GM19452 (cell line): ENCODE measurements at regions not wholly inside any gene's neighbourhood (a gene's known extent, or its start where the extent isn't known, plus 50 kb on each side); places are given as distances from the start of the nearest gene placed in this dataset.
"Not testable (repeated sequence)": the region's sequence is repeated elsewhere in the genome, so short reads cannot be mapped to it uniquely, and the experiment has no call there.

Experiments
- ATAC-seq: cut with Tn5 transposase; IDR thresholded peaks from one replicate; pipeline ENCODE4 v1.9.1; 2021; ENCODE audit not compliant: unreplicated experiment

DNA sequence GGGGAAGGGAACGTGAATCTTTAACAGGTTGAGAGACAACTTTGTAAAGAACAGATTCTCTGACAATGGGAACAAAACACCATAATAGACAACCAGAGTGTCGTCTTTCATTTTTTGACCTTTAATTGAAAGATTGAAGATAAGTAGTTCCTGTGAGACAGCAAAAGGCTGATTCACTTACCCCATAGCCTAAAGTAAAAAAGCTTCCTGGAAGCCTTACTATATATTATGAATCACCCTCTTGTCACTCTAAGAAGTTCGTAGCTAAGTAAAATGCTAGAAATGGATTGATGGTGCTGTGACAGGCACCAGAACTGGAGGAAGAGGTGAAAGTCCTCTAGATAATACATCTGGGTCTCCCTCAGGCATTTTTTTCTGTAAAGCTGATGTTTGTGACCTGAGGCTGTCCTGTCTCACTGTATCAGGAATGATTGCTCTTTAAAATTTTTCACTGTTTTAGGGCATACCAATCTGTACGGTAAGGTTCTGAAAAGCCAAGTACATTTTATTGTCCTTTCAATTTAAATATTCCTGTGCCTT, 824.6 kb upstream of the SEMA6D start:
- ATAC-seq, result no peak

- ATAC-seq, result no peak
Measured at GRCh38 chr15:46894644-46895043, 822.7 kb upstream of the SEMA6D start.

- no peak for ATAC-seq
Measured at GRCh38 chr15:46897266-46897665, 820.0 kb upstream of the SEMA6D start.

DNA sequence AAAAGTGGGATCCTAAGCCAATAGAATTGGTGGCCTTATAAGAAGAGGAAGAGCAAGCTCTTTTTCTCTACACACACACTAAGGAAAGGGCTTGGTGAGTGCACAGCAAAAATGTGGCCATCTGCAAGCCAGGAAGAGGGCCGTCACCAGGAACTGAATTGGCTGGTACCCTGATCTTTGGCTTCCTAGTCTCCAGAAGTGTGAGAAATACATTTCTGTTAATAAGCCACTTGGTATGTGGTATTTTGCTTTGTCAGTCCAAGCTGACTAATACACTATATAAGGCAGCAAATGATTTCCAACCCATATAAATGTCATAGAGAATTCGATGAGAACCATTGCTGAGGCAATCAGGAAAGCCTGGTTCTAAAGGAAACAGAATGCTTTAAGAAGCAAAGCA, 816.3 kb upstream of the SEMA6D start:
- no peak for ATAC-seq

DNA sequence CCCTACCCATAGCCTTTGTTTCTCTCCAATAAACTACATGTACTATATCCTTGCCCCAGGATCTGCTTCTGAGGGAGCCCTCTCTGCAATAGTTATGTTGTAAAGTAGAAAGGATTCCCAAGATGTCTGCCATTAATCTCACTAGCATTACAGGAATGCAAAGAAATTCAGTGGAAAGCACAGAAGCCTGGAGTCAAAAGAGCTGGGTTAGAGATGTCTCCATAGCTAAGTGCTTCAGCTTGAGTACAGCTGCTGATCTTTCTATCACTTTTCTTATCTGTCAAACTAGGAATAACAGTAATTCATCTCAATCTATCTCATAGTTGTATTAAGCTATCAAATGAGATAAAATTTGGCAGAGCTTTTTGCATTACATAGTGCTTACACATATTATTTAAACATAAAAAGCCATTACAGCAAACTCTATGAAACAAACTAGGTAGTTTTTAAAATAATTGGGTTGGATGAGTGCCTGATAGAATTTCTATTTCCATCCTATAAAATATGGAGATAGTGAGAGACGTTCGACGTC, 799.5 kb upstream of the SEMA6D start:
- ATAC-seq, result no peak

DNA sequence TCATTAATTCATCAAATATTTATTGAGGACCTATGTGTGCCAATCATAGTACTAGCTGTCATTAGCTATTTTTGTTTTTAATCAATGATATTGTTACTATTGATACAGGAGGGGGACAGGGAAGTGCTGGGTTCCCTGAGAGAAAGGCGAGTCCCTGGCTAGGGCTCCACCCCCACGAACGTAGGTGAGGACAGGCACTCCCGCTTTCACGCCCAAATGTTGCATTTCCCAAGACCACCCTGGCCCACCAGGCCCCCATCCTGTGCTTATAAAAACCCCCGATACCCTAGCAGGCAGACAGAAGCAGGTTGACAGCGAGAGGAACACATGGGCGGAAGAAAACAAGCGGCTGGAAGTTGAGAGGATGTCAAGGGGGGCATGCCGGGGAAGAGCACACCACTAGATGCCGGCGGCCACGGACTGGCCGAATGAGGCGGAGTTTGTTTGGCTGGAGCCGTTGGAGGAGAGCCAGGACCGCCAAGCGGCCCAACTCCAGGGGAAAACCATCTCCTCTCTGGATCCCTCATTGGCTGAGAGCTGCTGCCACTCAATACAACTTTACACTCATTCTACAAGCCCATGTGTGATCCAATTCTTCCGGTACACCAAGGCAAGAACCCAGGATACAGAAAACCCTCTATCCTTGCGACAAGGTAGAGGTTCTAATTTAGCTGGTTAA, 798.7 kb upstream of the SEMA6D start:
- no peak for ATAC-seq

DNA sequence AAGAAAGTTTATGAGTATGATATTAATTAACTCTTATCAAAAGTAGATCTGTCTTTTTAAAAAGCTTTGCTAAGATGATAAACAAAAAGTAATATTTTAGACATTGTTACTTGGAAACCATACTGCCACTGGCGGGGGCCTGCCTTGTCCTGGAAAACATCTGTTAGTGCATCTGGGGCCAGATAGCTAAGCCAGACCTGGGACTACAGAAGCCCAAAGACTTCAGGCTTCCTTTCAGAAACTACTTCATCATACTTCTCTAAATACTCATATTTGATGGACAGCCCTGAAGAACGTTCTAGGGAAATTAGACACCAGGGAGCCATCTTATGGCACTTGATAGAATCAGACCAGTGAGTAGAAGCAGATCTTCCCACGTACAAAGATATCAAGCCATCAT, 795.4 kb upstream of the SEMA6D start:
- no peak for ATAC-seq

DNA sequence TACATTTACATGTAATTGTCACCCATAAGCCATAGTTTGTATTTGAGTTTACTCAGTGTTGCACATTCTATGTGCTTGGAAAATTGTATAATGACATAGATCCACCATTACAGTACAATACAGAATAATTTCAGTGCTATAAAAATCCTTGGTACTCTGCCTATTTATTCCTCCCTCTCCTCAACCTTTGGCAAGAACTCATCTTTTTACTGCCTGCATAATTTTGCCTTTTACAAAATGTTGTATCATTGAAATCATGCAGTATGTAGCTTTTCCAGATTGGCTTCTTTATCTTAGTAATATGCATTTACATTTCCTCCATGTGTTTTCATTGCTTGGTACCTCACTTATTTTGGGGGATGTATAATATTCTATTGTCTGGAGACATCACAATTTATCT, 786.9 kb upstream of the SEMA6D start:
- ATAC-seq, result no peak

GRCh38 chr15:46933332-46933731, 784.0 kb upstream of the SEMA6D start:
- ATAC-seq, result no peak

DNA sequence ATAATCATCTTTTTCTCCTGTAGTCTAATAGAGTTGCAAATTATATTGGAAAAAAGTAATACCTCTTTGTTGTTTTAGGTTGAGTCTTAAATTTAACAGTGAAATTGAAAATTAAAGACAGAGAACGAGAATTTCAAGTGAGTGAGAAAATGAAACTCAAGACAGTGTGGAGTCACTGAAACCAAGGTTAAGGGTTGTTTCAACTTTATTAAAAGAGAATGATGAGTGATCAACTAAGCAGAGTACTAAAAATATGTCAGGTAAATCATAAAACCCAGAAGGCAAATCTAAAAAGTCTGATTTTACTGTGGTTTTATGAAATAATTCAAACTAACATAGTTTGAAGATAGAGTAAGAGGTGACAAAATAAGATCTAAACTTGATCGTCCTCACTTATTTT, 782.5 kb upstream of the SEMA6D start:
- ATAC-seq, result no peak

- no peak for ATAC-seq
Measured at GRCh38 chr15:46938169-46938568, 779.1 kb upstream of the SEMA6D start.

DNA sequence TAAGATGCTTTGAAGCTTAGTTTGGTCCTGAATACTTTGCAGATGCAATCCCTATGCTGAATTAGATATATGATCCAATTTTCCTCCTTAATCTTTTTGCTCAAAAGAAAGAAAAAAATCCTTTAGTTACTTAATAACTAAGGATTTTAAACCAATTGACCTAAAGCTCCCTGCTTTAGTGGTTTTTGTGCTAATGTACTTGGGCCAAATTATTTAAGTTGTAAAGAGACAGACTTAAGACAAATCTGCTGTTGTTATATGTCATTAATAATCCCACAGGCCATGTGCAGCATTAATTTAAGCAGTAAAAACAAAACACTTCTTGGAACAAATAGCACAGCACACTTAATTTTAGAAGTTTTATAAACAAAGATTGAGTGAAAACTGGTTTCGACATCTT, 776.1 kb upstream of the SEMA6D start:
- ATAC-seq, result no peak

GRCh38 chr15:46946953-46947352, 770.4 kb upstream of the SEMA6D start:
- no peak for ATAC-seq

GRCh38 chr15:46955576-46955975, 761.7 kb upstream of the SEMA6D start:
- ATAC-seq, result no peak

- ATAC-seq, result no peak
Measured at GRCh38 chr15:46956456-46956855, 760.8 kb upstream of the SEMA6D start.

DNA sequence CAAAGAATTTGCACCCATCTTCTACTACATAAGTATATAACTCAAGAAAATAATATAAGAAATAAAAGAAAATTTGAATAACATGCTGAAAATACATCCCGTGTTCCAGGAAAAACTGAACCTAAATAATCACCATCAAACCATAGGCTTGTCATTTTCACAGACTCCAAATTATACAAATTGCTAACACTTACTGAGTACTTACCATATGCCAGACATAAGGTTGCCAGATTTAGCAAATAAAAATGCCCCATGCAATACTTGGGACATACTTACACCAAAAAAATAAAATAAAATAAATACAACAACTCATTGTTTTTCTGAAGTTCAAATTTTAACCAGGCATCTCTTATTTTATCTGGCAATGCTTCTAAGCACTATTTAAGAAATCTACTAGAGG, 760.4 kb upstream of the SEMA6D start:
- no peak for ATAC-seq

DNA sequence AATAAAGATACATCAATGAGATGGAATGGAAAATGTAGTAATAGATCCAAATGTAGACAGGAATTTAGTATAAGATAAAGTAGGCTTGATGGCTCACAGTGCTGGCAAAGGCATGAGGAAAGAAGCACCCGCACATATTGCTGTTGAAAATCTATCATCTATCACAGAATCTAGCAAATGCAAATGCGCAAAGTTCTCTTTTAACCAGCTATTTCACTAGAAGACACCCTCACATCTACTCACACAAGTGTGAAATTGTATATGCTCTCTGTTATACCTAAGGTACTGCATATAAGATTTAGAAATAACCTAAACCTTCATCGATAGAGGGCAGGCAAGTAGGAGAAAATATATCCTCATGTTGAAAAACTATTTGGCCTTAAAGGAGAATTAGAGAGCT, 756.7 kb upstream of the SEMA6D start:
- no peak for ATAC-seq

- no peak for ATAC-seq
Measured at GRCh38 chr15:46961795-46962194, 755.5 kb upstream of the SEMA6D start.

- not testable (repeated sequence) for ATAC-seq
Measured at GRCh38 chr15:46988055-46988454, 729.2 kb upstream of the SEMA6D start.

DNA sequence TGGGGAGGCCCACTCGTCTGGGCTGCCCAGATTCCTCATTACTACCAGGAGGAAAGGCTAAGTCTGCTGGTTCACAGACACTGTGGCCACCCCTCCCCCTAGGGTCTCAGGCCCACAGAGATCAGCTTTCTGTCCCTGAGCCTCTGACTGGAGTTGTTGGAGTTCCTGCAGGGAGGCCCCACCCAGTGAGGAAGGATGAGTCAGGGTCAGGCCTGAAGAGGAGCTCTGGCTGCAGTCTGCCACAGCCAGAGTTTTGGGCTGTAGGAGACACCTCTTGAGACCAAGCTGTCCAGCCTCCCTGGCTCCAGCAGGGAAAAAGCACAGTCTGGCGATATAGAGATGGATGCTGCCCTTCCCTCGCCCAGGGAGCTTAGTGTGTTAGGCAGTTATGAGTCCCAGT, 720.9 kb upstream of the SEMA6D start:
- no peak for ATAC-seq

DNA sequence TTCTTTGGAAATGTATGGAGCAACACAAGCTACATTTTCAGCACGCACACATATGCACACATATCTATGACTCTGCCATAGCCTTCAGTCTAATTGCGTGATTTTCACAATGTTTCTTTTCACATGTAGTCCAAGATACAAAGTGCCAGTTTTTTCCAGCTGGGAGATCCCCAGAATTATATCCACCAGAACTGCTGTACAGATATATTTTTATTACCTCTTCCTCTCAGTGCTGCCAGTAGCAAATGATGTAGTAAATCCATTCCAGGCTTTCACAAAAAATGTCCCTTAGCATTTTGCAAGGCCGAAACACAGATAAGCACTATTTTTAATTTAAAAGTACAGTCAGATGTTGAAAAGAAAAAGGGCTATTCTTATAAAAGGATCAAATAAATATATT, 719.8 kb upstream of the SEMA6D start:
- ATAC-seq, result no peak

- no peak for ATAC-seq
Measured at GRCh38 chr15:47003568-47003967, 713.7 kb upstream of the SEMA6D start.

DNA sequence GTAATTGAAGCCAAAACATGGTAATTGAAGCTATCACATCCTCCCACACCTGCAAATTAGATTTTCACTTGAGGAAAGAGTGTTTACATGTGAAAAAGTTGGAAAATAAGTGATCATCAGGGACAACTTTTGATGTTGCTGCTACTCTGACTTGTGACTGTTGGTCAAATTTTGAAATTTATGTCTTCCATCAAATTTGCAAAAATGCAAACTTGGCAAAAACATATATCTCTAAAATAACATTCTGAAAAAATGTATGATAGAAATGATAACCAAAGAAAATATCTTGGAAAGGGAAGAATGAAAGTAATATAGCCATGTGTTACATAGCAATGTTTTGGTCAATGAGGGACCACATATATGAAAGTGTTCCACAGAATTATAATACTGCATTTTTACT, 703.9 kb upstream of the SEMA6D start:
- ATAC-seq, result no peak
